SK-N-SH treated with all-trans-retinoic acid at 6 μM for 48 hours (cell line): ENCODE measurements at regions not wholly inside any gene's neighbourhood (a gene's known extent, or its start where the extent isn't known, plus 50 kb on each side); places are given as distances from the start of the nearest gene placed in this dataset.

Experiments used
- ATAC-seq: fragments of 200-7000 bp; cut with Tn5 transposase; 3 replicates; pipeline ENCODE4 v1.9.1; 2020; ENCODE audit warnings: mild to moderate bottlenecking, moderate library complexity
- BACH2 ChIP-seq: fragments of 250-450 bp; sonication (Bioruptor Pico); IDR thresholded peaks from 2 replicates; pipeline ENCODE4 v1.9.0; 2021; ENCODE audit warnings: mild to moderate bottlenecking, borderline replicate concordance
- CSDC2 ChIP-seq: fragments of 250-450 bp; sonication (Bioruptor Pico); IDR thresholded peaks from 2 replicates; pipeline ENCODE4 v1.5.0; 2020; ENCODE audit warnings: mild to moderate bottlenecking, moderate library complexity
- ESRRG ChIP-seq: fragments of 250-450 bp; sonication (Bioruptor Pico); IDR thresholded peaks from 2 replicates; pipeline ENCODE4 v1.6.1; 2021; ENCODE audit warnings: mild to moderate bottlenecking
- ISL1 ChIP-seq: fragments of 250-450 bp; sonication (Bioruptor Pico); IDR thresholded peaks from 2 replicates; pipeline ENCODE4 v2.1.2; 2022; ENCODE audit warnings: mild to moderate bottlenecking, moderate library complexity
- OSR1 ChIP-seq: fragments of 250-450 bp; sonication (Bioruptor Pico); IDR thresholded peaks from 2 replicates; pipeline ENCODE4 v1.8.0; 2022; ENCODE audit warnings: moderate library complexity, mild to moderate bottlenecking, inconsistent platforms
- PATZ1 ChIP-seq: fragments of 250-450 bp; sonication (Bioruptor Pico); IDR thresholded peaks from 2 replicates; pipeline ENCODE4 v1.8.0; 2020; ENCODE audit warnings: mild to moderate bottlenecking, moderate library complexity, borderline replicate concordance
- RARB ChIP-seq: fragments of 250-450 bp; sonication (Bioruptor Pico); IDR thresholded peaks from 2 replicates; pipeline ENCODE4 v1.8.0; 2021; ENCODE audit warnings: mild to moderate bottlenecking, moderate library complexity
- SNAI2 ChIP-seq: fragments of 250-450 bp; sonication (Bioruptor Pico); IDR thresholded peaks from 2 replicates; pipeline ENCODE4 v1.5.0; 2020; ENCODE audit warnings: mild to moderate bottlenecking, moderate library complexity
- TCF4 ChIP-seq: fragments of 250-450 bp; sonication (Bioruptor Pico); IDR thresholded peaks from 2 replicates; pipeline ENCODE4 v1.8.0; 2021; ENCODE audit warnings: mild to moderate bottlenecking, moderate library complexity, borderline replicate concordance
- TOX ChIP-seq: fragments of 250-450 bp; sonication (Bioruptor Pico); IDR thresholded peaks from 2 replicates; pipeline ENCODE4 v1.8.0; 2021; ENCODE audit warnings: mild to moderate bottlenecking, moderate library complexity, borderline replicate concordance
- TSHZ2 ChIP-seq: fragments of 250-450 bp; sonication (Bioruptor Pico); IDR thresholded peaks from 2 replicates; pipeline ENCODE4 v1.5.0; 2020; ENCODE audit warnings: mild to moderate bottlenecking, moderate library complexity
- ZC3H10 ChIP-seq: fragments of 250-450 bp; sonication (Bioruptor Pico); IDR thresholded peaks from 2 replicates; pipeline ENCODE4 v1.5.1; 2021; ENCODE audit warnings: mild to moderate bottlenecking, moderate library complexity
- ZFP3 ChIP-seq: fragments of 250-450 bp; sonication (Bioruptor Pico); IDR thresholded peaks from 2 replicates; pipeline ENCODE4 v1.5.0; 2020; ENCODE audit warnings: mild to moderate bottlenecking, moderate library complexity
- ZFP30 ChIP-seq: fragments of 450-650 bp; formaldehyde crosslinking; IDR thresholded peaks from 2 replicates; pipeline ENCODE4 v1.5.0; 2022; ENCODE audit warnings: mild to moderate bottlenecking, moderate library complexity
- ZNF565 ChIP-seq: fragments of 450-650 bp; formaldehyde crosslinking; conservative IDR thresholded peaks from 2 replicates; pipeline ENCODE4 v1.5.0; 2020; ENCODE audit warnings: low read depth, mild to moderate bottlenecking, moderate library complexity
- ZNF70 ChIP-seq: fragments of 450-650 bp; formaldehyde crosslinking; IDR thresholded peaks from 2 replicates; pipeline ENCODE4 v1.5.0; 2020; ENCODE audit warnings: mild to moderate bottlenecking, moderate library complexity
- ZNF8 ChIP-seq: fragments of 450-650 bp; formaldehyde crosslinking; IDR thresholded peaks from 2 replicates; pipeline ENCODE4 v1.5.0; 2020; ENCODE audit warnings: mild to moderate bottlenecking, moderate library complexity
- TF ChIP-seq, protein P1 (sequence below): fragments of 250-450 bp; sonication (Bioruptor Pico); IDR thresholded peaks from 2 replicates; pipeline ENCODE4 v1.8.0; 2021; ENCODE audit warnings: low read depth, mild to moderate bottlenecking, moderate library complexity, borderline replicate concordance
- TF ChIP-seq, protein P2 (sequence below): fragments of 250-450 bp; sonication (Bioruptor Pico); IDR thresholded peaks from 2 replicates; pipeline ENCODE4 v1.5.1; 2021; ENCODE audit warnings: mild to moderate bottlenecking, moderate library complexity
- TF ChIP-seq, protein P3 (sequence below): fragments of 250-450 bp; sonication (Bioruptor Pico); IDR thresholded peaks from 2 replicates; pipeline ENCODE4 v1.5.1; 2020; ENCODE audit warnings: low read depth, mild to moderate bottlenecking, moderate library complexity

DNA sequence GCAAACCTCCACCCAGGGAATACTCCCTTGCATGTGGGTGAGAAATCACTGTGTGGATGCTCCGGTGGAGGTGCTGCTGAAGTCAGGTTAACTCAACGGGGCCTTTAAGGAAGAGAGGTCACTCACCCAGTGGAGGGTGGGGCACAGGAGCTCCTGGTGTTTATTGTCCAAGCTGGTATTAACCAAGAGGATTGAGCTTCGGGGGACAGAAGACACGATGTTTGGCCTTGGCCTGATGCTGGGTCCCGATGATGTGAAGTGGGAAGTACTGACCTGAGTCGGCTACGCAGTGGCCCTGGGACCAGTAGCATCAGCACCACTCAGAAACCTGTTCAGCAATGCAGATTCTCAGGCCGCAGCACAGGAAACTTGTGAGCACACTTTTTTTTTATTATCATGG, 85.7 kb upstream of the WASF3 start:
- TF ChIP-seq ZFP3 (CRISPR knock-in tag) (no peak), RARB (CRISPR knock-in tag) (no peak), ZC3H10 (CRISPR knock-in tag) (no peak), TSHZ2 (no peak), OSR1 (no peak), PATZ1 (CRISPR knock-in tag) (no peak), BACH2 (CRISPR knock-in tag) (no peak), ZNF8 (no peak), CSDC2 (CRISPR knock-in tag) (no peak), TOX (no peak)
- TF ChIP-seq, protein P1, sequence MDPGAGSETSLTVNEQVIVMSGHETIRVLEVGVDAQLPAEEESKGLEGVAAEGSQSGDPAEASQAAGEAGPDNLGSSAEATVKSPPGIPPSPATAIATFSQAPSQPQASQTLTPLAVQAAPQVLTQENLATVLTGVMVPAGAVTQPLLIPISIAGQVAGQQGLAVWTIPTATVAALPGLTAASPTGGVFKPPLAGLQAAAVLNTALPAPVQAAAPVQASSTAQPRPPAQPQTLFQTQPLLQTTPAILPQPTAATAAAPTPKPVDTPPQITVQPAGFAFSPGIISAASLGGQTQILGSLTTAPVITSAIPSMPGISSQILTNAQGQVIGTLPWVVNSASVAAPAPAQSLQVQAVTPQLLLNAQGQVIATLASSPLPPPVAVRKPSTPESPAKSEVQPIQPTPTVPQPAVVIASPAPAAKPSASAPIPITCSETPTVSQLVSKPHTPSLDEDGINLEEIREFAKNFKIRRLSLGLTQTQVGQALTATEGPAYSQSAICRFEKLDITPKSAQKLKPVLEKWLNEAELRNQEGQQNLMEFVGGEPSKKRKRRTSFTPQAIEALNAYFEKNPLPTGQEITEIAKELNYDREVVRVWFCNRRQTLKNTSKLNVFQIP = no peak
- TF ChIP-seq, protein P2, sequence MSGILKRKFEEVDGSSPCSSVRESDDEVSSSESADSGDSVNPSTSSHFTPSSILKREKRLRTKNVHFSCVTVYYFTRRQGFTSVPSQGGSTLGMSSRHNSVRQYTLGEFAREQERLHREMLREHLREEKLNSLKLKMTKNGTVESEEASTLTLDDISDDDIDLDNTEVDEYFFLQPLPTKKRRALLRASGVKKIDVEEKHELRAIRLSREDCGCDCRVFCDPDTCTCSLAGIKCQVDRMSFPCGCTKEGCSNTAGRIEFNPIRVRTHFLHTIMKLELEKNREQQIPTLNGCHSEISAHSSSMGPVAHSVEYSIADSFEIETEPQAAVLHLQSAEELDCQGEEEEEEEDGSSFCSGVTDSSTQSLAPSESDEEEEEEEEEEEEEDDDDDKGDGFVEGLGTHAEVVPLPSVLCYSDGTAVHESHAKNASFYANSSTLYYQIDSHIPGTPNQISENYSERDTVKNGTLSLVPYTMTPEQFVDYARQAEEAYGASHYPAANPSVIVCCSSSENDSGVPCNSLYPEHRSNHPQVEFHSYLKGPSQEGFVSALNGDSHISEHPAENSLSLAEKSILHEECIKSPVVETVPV (CRISPR knock-in tag) = no peak
- no peak for ATAC-seq

GRCh38 chr13:26473571-26474230, 83.8 kb upstream of the WASF3 start:
- no peak for ATAC-seq
- TF ChIP-seq PATZ1 (CRISPR knock-in tag) (no peak), ZNF565 (CRISPR knock-in tag) (no peak), SNAI2 (CRISPR knock-in tag) (no peak), OSR1 (no peak), ZFP3 (CRISPR knock-in tag) (no peak), TCF4 (CRISPR knock-in tag) (no peak)
- TF ChIP-seq, protein P3, sequence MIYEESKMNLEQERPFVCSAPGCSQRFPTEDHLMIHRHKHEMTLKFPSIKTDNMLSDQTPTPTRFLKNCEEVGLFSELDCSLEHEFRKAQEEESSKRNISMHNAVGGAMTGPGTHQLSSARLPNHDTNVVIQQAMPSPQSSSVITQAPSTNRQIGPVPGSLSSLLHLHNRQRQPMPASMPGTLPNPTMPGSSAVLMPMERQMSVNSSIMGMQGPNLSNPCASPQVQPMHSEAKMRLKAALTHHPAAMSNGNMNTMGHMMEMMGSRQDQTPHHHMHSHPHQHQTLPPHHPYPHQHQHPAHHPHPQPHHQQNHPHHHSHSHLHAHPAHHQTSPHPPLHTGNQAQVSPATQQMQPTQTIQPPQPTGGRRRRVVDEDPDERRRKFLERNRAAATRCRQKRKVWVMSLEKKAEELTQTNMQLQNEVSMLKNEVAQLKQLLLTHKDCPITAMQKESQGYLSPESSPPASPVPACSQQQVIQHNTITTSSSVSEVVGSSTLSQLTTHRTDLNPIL = no peak

DNA sequence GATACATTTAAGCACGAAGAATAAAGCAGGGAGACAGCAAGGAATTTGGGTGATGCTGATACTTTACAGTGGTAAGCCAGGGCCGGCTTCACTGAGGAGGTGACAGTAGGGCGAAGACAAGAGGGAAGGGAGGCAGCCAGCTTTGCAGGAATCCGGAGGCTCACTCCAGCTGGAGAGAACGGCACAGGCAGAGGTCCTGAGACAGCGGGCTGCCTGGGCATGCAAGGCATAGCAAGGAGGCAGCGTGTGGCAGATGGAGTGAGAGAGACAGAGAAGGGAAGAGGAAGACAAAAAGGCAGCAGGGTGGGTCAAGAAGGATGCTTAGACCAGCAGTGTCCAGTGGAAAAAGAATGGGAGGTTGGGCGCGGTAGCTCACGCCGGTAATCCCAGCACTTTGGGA, 83.2 kb upstream of the WASF3 start:
- TF ChIP-seq ZNF70 (CRISPR knock-in tag) (no peak), ISL1 (CRISPR knock-in tag) (no peak), ZFP30 (CRISPR knock-in tag) (no peak), ESRRG (no peak), TCF4 (CRISPR knock-in tag) (no peak)
- TF ChIP-seq, protein P2 (CRISPR knock-in tag) = no peak
- TF ChIP-seq, protein P3 = no peak
- TF ChIP-seq, protein P1 = no peak
- TF ChIP-seq, all 23 proteins: peak for 0
- no peak for ATAC-seq
